Chondrocyte (in vitro differentiated cells): ENCODE measurements at regions not wholly inside any gene's neighbourhood (a gene's known extent, or its start where the extent isn't known, plus 50 kb on each side); places are given as distances from the start of the nearest gene placed in this dataset.

Source experiments
- DNase-seq: peaks from one replicate; pipeline ENCODE4 v3.0.0; 2021; ENCODE audit warnings: mixed read lengths, low spot score
- H3K27ac Mint-ChIP-seq: one replicate; pipeline ENCODE4 v1.8.0; 2021; ENCODE audit warnings: mild to moderate bottlenecking, moderate library complexity, mixed read lengths; ENCODE audit not compliant: unreplicated experiment
- H3K27me3 Mint-ChIP-seq: 2 replicates; pipeline ENCODE4 v1.8.0; 2021; ENCODE audit warnings: low read depth, mixed read lengths
- H3K36me3 Mint-ChIP-seq: 2 replicates; pipeline ENCODE4 v1.8.0; 2021; ENCODE audit warnings: low read depth, mixed read lengths
- H3K4me1 Mint-ChIP-seq: 2 replicates; pipeline ENCODE4 v1.8.0; 2021; ENCODE audit warnings: low read depth, mild to moderate bottlenecking, mixed read lengths
- H3K4me3 Mint-ChIP-seq: one replicate; pipeline ENCODE4 v1.8.0; 2021; ENCODE audit warnings: mild to moderate bottlenecking, moderate library complexity, mixed read lengths; ENCODE audit not compliant: unreplicated experiment
- H3K9me3 Mint-ChIP-seq: 2 replicates; pipeline ENCODE4 v1.8.0; 2021; ENCODE audit warnings: low read depth, mixed read lengths
- TF ChIP-seq, protein P1 (sequence below): fragments of 200-600 bp; sonication (generic); IDR thresholded peaks from 2 replicates; pipeline ENCODE4 v1.5.0; 2021; ENCODE audit warnings: antibody characterized with exemption, mild to moderate bottlenecking, moderate library complexity

DNA sequence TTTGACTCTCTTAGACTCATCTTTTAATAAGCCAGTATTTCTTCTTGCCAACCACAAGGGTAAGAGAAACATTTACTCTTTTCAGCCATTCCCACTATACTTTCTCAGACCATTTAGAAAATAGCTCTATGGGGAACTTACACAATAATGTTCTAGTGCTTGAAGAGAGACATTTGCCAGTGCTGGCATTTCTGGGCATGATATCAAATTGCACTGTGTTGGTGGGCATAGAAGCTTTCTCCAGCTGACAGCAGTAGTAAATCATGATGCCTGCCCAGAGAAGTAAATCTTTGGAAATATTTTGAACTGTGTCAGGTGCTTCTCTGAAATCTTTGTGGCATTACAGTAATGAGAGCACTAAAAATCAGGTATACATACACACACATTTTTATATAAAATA lies 346.6 kb downstream of the CBLN2 start:
- TF ChIP-seq, protein P1, sequence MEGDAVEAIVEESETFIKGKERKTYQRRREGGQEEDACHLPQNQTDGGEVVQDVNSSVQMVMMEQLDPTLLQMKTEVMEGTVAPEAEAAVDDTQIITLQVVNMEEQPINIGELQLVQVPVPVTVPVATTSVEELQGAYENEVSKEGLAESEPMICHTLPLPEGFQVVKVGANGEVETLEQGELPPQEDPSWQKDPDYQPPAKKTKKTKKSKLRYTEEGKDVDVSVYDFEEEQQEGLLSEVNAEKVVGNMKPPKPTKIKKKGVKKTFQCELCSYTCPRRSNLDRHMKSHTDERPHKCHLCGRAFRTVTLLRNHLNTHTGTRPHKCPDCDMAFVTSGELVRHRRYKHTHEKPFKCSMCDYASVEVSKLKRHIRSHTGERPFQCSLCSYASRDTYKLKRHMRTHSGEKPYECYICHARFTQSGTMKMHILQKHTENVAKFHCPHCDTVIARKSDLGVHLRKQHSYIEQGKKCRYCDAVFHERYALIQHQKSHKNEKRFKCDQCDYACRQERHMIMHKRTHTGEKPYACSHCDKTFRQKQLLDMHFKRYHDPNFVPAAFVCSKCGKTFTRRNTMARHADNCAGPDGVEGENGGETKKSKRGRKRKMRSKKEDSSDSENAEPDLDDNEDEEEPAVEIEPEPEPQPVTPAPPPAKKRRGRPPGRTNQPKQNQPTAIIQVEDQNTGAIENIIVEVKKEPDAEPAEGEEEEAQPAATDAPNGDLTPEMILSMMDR = no peak
- Mint-ChIP-seq H3K9me3 (no peaks in the 10 kb centered on the region), H3K27me3 (no peaks in the 10 kb centered on the region), H3K27ac (no peak overlapping the region), H3K4me1 (peaks cover 2% of the 10 kb centered on the region), H3K36me3 (no peaks in the 10 kb centered on the region), H3K4me3 (no peak overlapping the region)
- no peak for DNase-seq

DNA sequence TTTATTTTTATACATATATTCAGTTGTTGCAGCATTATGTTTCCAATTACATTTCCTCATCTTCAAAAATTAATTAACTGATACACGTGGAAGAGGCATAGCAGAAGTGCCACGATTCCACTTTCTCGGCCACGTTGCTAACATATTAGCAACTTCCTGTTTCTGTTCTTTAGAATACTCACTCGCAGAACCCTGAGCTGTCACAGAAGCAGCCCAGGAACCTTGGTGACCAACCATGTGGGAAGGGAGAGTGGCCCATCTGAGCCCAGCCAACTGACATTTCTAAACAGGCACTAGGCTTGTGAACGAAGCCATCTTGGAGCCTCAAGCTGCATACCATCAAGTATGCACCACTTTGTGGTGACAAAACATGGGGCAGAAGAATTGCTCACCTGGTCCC lies 350.1 kb downstream of the CBLN2 start:
- TF ChIP-seq, protein P1 = no peak
- no peak for DNase-seq
- Mint-ChIP-seq H3K27me3 (no peaks in the 10 kb centered on the region), H3K36me3 (no peaks in the 10 kb centered on the region), H3K4me3 (no peak overlapping the region), H3K9me3 (peaks cover 4% of the 10 kb centered on the region), H3K4me1 (no peaks in the 10 kb centered on the region), H3K27ac (no peak overlapping the region)

DNA sequence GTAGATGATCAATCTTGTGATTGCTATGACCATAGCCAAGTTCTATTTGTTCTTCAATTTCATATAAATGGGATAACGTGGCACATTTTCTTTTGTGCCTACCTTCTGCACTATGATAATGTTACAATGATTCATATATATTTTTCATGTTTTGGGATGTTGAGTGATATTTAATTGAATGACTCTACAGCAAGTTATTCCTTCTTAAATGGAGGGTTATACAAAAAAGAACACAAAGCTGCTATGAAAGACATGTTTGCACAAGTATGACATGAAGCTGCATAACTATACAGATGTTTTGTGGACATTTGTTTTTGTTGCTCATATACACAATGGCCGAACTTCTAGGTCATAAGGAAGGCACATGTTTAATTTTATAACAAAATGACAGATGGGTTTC lies 356.2 kb downstream of the CBLN2 start:
- Mint-ChIP-seq H3K36me3 (no peaks in the 10 kb centered on the region), H3K4me1 (no peaks in the 10 kb centered on the region), H3K27ac (no peak overlapping the region), H3K4me3 (no peak overlapping the region), H3K9me3 (peaks cover 4% of the 10 kb centered on the region), H3K27me3 (no peaks in the 10 kb centered on the region)
- DNase-seq = no peak
- TF ChIP-seq, protein P1 = no peak

DNA sequence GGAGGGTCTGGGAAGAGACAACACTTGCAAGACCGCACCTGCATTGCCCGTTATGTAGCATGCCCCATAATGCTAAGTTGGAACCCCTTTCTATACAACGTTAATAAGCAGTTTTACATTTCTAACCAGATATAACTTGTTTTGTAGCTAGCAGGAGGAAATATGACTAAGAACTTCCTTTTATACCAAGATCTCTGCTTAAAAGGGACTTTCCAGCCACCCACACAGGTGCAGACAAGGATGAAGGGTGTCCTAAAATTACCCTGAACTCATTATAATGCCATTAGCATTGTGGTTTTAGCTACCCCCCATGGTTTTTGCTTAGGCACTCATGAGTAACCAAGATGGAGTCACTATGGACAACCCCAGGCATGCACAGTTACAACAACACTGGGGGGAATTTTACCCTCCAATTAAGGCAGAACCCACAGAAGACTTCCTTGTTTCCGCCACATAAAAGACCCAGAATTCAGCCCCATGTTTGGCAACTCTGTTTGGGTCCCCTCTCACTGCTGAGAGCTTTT lies 362.8 kb downstream of the CBLN2 start:
- H3K9me3 Mint-ChIP-seq = peaks cover 12% of the 10 kb centered on the region

DNA sequence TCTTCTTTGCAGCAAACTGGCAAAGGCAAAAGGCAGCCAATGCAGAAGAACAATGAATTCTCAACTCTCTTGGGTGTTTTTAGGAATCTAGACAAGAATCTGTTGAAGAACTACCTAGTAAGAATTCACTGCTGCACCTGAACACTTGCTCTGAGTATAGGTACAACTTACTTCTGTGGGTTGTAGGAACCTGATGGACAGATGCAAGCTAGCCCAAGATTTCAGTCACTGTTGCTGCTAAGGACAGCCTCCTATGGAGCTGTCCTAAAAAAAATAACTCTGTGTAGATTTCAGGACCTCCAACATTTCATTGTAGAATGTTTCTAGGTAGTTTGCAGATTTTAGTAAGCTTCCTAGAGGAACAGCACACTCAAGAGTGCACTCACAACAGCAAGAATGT lies 363.5 kb downstream of the CBLN2 start:
- TF ChIP-seq, protein P1 = no peak
- Mint-ChIP-seq H3K9me3 (peaks cover 15% of the 10 kb centered on the region), H3K4me3 (no peak overlapping the region), H3K36me3 (no peaks in the 10 kb centered on the region), H3K27me3 (no peaks in the 10 kb centered on the region), H3K4me1 (no peaks in the 10 kb centered on the region), H3K27ac (no peak overlapping the region)
- no peak for DNase-seq

More for the DNA sequence above, 362.8 kb downstream of the CBLN2 start:
- H3K4me1 Mint-ChIP-seq = no peaks in the 10 kb centered on the region
- no peak overlapping the region for H3K4me3 Mint-ChIP-seq
- TF ChIP-seq, protein P1 = no peak
- no peaks in the 10 kb centered on the region for H3K27me3 Mint-ChIP-seq
- DNase-seq = no peak
- H3K36me3 Mint-ChIP-seq = no peaks in the 10 kb centered on the region
- H3K27ac Mint-ChIP-seq = no peak overlapping the region
